NCI-H2227 treated with DMSO at 0.1 percent for 48 hours (cell line): ENCODE measurements at regions not wholly inside any gene's neighbourhood (a gene's known extent, or its start where the extent isn't known, plus 50 kb on each side); places are given as distances from the start of the nearest gene placed in this dataset.
"Not testable (repeated sequence)": the region's sequence is repeated elsewhere in the genome, so short reads cannot be mapped to it uniquely, and the experiment has no call there.

Source experiments
- DNase-seq: peaks from one replicate; lab custom pipeline; 2025; lab: John Stamatoyannopoulos, UW

GRCh38 chr4:155444721-155445120 lies 68.0 kb upstream of the MAP9 start:
- no peak for DNase-seq

DNA sequence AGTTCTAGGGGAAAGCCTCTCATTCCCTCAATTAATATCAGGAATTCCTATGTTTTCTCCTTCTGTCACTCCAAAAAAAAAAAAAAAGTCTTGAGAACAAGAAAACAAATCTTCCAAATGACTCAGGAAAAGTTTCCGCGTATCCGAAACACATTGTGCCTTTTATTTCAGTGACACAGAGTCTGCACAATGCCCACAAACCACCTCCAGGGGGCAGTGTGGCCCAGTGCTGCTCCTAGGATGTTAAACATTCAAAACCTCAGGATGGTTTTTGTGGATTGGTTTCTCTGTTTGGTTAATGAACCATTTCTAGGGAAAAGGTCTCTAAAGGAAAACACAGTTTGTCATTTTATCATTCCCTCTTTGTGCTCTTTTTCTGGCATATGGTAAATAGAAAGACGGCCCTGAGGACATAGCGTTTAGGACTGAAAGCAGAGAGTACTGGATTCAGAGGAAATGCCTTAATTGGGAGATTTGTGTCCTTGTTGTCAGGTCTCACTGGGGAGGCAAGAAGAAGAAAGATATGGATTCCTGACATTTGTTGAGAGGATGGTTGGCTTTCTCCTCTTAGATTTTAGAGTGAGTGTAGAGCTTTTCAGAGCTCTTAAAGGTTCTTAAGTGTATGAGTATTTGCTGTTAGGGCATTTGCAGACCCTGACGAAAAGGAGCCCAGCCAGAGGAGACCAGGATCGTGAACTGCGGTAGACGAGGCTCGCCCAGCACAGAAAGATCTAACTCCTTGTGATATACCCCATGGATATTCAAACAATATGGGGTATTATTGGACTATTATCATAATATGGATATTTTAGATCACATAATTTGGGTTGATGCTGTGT lies 65.7 kb upstream of the MAP9 start:
- DNase-seq, result peak; percentile 50

DNA sequence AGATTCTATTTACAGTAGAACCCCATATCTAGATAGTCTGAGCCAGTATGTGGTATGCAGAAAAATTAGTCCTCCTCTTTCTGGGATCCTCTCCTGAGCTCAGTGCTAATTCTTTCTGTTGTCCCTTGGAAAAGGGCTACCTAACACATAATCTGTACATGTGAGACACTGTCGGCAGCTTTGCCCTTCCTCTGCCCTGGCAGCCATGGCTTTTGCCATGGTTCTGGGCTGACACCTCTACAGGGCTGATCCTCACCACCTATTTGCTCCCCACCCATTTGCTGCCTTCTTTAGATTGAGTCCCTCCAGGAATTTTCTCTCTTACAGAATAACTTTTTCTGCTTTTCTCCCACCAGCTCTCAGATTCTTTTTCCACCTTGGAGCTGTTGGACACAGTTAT lies 64.7 kb upstream of the MAP9 start:
- DNase-seq, result no peak

DNA sequence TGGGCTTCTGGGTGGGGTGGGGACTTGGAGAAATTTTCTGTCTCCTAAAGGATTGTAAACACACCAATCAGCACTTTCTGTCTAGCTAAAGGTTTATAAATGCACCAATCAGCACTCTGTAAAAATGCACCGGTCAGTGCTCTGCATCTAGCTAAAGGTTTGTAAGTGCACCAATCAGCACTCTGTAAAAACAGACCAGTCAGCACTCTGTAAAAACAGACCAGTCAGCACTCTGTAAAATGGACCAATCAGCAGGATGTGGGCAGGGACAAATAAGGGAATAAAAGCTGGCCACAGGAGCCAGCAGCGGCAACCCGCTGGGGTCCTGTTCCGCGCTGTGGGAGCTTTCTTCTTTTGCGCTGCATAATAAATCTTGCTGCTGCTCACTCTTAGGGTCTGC lies 63.0 kb upstream of the MAP9 start:
- DNase-seq, result not testable (repeated sequence)

DNA sequence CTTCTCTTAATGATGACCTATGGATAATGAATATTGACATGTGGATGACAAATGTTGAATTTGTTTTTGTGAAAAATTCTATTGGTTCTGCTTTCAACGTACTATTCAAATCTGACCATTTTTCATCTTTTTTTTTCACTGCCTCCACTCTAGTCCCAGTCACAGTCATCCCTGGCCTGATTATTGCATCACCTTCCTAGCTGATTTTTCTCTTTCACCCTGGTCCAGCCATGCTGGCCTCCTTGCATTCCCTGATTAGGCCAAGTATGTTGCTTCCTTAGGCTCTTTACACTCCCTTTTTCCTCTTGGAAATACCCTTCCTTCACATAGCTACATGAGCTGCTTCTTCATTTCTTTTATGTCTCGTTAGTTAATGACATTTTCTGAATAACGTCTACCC lies 58.1 kb upstream of the MAP9 start:
- DNase-seq, result no peak

DNA sequence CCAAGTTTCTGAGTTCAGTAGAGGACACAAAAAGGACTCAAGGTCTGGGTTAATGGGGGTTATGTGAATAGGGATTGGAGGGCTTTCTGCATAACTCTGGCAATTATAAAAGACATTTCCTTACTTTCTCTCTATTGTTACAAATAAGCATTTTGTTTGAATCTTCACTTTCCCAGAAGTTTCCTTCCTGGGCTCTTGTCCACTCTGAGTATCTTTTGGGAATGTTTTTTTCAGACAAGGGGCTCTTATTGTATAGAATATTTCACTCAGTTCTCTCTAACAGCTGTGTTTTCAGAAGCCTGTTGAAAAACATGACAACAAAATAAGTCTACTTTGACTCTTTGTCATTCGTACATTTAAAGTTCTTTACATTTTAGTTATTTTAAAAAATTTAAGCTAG lies 57.6 kb upstream of the MAP9 start:
- DNase-seq, result no peak

DNA sequence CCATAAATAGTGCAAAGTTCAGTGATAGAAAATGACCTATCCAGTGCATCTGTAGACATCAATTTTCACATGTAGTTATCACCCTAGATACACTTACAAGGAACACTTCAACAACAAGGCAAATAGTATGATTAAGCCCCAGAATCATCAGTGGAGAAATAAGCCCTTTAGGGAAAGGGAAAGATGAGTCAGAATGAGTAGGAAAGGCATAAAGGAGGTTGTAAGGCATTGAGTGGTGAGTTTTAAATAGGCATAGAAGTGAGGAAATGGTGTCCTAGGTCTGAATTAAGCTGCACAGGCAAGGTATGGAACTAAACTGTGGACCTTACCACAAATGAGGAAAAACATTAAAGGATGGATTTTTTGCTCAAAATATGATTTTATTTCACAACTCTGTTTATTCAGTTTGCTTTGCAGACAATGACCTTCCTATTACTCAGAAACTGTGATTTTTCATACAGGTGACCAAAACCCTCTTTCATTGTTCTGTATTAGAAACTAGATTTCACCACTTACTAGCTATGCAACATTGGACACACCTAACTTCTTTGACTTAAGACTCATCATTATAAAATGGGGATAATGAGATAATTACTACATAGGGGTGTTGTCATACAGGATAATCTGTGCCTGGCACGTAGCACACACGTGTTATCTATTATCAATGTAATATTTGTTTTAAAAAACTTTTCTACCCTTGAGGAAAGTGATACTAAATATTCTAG lies 57.0 kb upstream of the MAP9 start:
- DNase-seq, result no peak

- DNase-seq, result no peak
Measured at GRCh38 chr4:155430895-155431795, 54.4 kb upstream of the MAP9 start.

- DNase-seq, result no peak
Measured at GRCh38 chr4:155428128-155428527, 51.4 kb upstream of the MAP9 start.

GRCh38 chr4:155426953-155427352 lies 50.2 kb upstream of the MAP9 start:
- no peak for DNase-seq
